Ascending aorta (tissue), 2 donors: ENCODE measurements at regions not wholly inside any gene's neighbourhood (a gene's known extent, or its start where the extent isn't known, plus 50 kb on each side); places are given as distances from the start of the nearest gene placed in this dataset.

Experiments
- DNase-seq, 2 donors: peaks; one replicate each; pipeline ENCODE4 v3.0.0-alpha.2; 2019; ENCODE audit warnings: low spot score in 2 of 2
- H3K27ac ChIP-seq, 2 donors: fragments of 200-600 bp; sonication (generic); one replicate each; pipeline ENCODE4 v1.5.1; 2016 to 2017; ENCODE audit warnings: mild to moderate bottlenecking in 1 of 2
- H3K27me3 ChIP-seq: fragments of 200-600 bp; sonication (generic); one replicate; pipeline ENCODE4 v1.5.1; 2017
- H3K36me3 ChIP-seq, 2 donors: fragments of 200-600 bp; sonication (generic); one replicate each; pipeline ENCODE4 v1.5.1; 2016
- H3K4me1 ChIP-seq, 2 donors: fragments of 200-600 bp; sonication (generic); one replicate each; pipeline ENCODE4 v1.5.1; 2016 to 2017; ENCODE audit warnings: mild to moderate bottlenecking in 1 of 2
- H3K4me3 ChIP-seq, 2 donors: fragments of 200-600 bp; sonication (generic); one replicate each; pipeline ENCODE4 v1.5.1; 2016 to 2017; ENCODE audit warnings: mild to moderate bottlenecking in 1 of 2
- H3K9me3 ChIP-seq, 2 donors: fragments of 200-600 bp; sonication (generic); one replicate each; pipeline ENCODE4 v1.5.1; 2016
- intact Hi-C: fragments of 100-400 bp; cut with DNase I; formaldehyde crosslinking; loops from one replicate; pipeline ENCODE4 v1.15.1; 2023
- TF ChIP-seq, protein P1 (sequence below), 3 experiments: fragments of 200-600 bp in 2 of 3; fragments of 450-650 bp in 1 of 3; sonication (generic) in 2 of 3; IDR thresholded peaks; one replicate each; pipeline ENCODE4 v1.5.1; 2016 to 2019; ENCODE audit warnings: antibody characterized with exemption in 3 of 3, mild to moderate bottlenecking in 1 of 3, moderate library complexity in 1 of 3

DNA sequence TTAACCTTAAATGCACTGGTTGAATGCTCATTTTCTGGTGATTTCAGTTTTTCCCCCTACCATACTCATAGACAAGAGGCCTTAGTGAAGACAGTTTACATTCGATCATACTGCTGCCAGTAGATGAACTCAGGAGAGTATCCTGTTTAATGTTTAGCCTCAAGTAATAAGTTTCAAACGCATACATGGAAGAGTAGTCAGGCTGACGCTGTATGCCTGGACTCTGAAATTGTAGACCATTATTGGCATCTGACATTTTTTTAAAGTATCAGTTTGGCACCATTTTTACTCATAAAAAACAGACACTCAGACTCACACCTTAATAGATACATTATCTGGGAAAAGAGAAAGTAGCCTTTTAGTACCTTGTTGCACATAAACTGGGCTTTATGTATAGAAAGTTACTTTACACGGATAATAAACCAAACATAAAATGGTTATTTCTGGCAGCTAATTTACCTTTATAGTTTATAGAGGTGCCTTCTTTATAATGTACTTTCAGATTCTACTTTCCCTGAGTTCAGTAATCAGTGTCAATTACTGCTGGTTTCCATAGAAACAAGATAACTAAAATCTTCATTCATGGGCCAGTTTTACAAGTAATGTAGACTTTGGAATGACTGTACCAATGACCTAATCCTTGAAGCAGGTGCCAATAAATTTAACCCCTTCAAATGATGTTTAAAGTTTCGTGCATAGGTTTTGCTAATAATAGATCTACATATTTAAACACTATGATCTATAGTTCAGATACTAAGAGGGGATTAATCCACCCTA is 183.8 kb upstream of the ITGA1 start:
- TF ChIP-seq, protein P1, sequence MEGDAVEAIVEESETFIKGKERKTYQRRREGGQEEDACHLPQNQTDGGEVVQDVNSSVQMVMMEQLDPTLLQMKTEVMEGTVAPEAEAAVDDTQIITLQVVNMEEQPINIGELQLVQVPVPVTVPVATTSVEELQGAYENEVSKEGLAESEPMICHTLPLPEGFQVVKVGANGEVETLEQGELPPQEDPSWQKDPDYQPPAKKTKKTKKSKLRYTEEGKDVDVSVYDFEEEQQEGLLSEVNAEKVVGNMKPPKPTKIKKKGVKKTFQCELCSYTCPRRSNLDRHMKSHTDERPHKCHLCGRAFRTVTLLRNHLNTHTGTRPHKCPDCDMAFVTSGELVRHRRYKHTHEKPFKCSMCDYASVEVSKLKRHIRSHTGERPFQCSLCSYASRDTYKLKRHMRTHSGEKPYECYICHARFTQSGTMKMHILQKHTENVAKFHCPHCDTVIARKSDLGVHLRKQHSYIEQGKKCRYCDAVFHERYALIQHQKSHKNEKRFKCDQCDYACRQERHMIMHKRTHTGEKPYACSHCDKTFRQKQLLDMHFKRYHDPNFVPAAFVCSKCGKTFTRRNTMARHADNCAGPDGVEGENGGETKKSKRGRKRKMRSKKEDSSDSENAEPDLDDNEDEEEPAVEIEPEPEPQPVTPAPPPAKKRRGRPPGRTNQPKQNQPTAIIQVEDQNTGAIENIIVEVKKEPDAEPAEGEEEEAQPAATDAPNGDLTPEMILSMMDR (IDR thresholded peaks at IDR 0.05), result no peak
- intact Hi-C loops, result no loop called here
- no peaks in the 10 kb centered on the region for H3K27me3 ChIP-seq
- H3K36me3 ChIP-seq, result no peaks in the 10 kb centered on the region
- H3K4me3 ChIP-seq, result no peak overlapping the region
- no peaks in the 10 kb centered on the region for H3K9me3 ChIP-seq
- DNase-seq, result no peak
- no peak overlapping the region for H3K27ac ChIP-seq
- H3K4me1 ChIP-seq, result no peaks in the 10 kb centered on the region

- no peak for DNase-seq
- Histone ChIP-seq H3K27ac (no peak overlapping the region), H3K4me1 (no peaks in the 10 kb centered on the region), H3K36me3 (no peaks in the 10 kb centered on the region), H3K9me3 (no peaks in the 10 kb centered on the region), H3K4me3 (no peak overlapping the region), H3K27me3 (no peaks in the 10 kb centered on the region)
- TF ChIP-seq, protein P1 (IDR thresholded peaks at IDR 0.05), result no peak
- intact Hi-C loops, result no loop called here
These were observed 182.1 kb upstream of the ITGA1 start for GRCh38 chr5:52605317-52606313.

DNA sequence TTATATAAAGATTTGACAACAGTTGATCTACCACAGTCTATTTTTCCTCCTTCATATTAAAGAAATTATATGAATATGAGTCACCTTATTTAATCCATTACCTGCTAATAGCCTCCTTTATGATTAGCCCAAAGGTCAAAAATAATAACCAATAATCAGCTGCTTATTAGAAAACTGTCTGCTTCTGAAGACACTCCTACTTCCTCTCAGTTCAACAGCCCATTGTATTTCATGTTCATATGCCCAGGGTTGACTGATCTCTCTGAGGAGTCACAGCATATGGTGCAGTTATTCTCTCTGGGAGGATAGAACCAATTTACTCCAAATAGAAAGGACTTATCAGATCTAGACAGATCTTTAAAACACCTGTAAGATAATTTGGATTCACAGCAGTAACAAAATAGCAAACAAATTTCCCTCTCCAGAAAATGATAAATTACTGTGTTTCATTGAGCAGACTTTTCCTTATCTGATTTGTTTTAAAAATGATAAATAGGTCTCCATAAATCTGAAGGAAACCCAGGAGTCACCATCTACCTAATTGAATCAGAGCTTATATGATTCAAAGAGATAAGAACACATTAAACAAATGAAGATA is 180.4 kb upstream of the ITGA1 start:
- Histone ChIP-seq H3K27ac (no peak overlapping the region), H3K36me3 (no peaks in the 10 kb centered on the region), H3K9me3 (no peaks in the 10 kb centered on the region), H3K4me1 (no peaks in the 10 kb centered on the region), H3K27me3 (no peaks in the 10 kb centered on the region), H3K4me3 (no peak overlapping the region)
- no peak for DNase-seq
- TF ChIP-seq, protein P1 (IDR thresholded peaks at IDR 0.05), result no peak
- intact Hi-C loops, result no loop called here

GRCh38 chr5:52620315-52620714 is 167.4 kb upstream of the ITGA1 start:
- Histone ChIP-seq H3K4me1 (no peaks in the 10 kb centered on the region), H3K9me3 (no peaks in the 10 kb centered on the region), H3K4me3 (no peak overlapping the region), H3K27ac (no peak overlapping the region), H3K27me3 (no peaks in the 10 kb centered on the region), H3K36me3 (no peaks in the 10 kb centered on the region)
- DNase-seq, result no peak
- intact Hi-C loops, result no loop called here
- TF ChIP-seq, protein P1 (IDR thresholded peaks at IDR 0.05), result no peak

DNA sequence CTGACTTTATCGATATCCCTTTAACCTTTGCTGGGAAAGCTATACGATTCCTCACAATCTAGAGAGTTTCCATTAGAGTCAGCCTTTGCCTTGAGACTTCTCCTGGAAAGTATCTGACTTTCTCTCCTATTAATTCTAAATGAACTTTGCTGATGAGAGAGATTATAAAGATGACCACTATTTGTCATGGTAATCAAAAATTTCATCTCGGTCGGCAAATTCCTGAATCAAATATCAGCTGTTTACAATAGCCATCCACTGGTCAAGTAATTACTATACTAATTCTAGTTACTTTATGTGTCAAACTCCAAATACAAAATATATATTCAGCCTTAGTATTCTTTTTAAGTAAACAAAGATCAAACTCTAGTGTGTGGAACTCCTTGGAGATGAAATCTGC is 164.4 kb upstream of the ITGA1 start:
- Histone ChIP-seq H3K27ac (no peak overlapping the region), H3K36me3 (no peaks in the 10 kb centered on the region), H3K4me1 (no peaks in the 10 kb centered on the region), H3K4me3 (no peak overlapping the region), H3K27me3 (no peaks in the 10 kb centered on the region), H3K9me3 (no peaks in the 10 kb centered on the region)
- TF ChIP-seq, protein P1 (IDR thresholded peaks at IDR 0.05), result no peak
- intact Hi-C loops, result no loop called here
- no peak for DNase-seq
